HG02852 (cell line): ENCODE measurements at regions not wholly inside any gene's neighbourhood (a gene's known extent, or its start where the extent isn't known, plus 50 kb on each side); places are given as distances from the start of the nearest gene placed in this dataset.
"Not testable (repeated sequence)": the region's sequence is repeated elsewhere in the genome, so short reads cannot be mapped to it uniquely, and the experiment has no call there.

Experiments
- ATAC-seq: cut with Tn5 transposase; IDR thresholded peaks from one replicate; pipeline ENCODE4 v1.9.1; 2021; ENCODE audit warnings: mild to moderate bottlenecking, moderate library complexity; ENCODE audit not compliant: unreplicated experiment

DNA sequence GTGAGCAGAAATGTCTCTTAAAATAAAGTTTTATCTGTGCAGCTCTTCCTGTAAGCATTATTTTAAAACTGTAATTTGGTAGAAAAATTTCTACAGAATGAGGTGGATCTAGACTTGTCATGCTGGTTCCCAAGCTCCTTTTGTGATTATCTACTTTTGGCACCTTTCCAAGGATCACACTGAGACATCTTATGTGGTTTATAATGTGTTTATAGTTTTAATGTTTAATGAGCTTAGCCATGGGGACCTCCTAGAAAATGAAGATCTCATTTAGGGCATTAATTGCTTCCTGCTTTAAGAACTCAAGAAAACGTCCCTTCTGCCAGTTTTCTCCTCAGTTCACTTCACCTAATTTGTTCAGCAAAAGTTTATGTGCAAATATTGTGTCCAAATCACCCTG is 468.4 kb downstream of the SUCLG1 start:
- ATAC-seq: no peak

DNA sequence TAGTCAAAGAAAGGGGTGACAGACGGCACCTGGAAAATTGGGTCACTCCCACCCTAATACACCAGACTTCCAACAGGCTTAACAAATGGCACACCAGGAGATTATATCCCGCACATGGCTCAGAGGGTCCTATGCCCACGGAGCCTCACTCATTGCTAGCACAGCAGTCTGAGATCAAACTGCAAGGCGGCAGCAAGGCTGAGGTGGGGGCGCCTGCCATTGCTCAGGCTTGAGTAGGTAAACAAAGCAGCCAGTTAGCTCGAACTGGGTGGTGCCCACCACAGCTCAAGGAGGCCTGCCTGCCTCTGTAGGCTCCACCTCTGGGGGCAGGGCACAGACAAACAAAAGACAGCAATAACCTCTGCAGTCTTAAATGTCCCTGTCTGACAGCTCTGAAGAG is 482.5 kb downstream of the SUCLG1 start:
- ATAC-seq: not testable (repeated sequence)

DNA sequence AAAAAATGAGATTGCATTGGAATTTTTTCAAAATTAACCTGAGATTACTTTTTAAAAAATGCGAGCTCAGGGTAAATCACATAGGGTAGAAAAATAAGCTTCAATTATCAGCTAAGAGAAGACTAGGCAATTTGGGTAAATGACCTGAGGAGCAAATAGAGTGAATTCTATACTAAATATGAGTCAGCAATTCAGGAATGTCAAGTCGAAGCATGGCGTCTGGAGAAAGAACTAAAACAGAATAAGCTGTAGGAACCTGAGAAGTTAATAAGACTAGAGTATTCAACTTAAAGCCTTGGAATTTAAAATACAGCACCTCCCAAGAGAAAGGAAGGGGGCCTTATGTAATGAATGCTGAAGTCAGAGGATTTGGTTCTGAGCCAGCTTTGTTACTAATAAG is 487.0 kb downstream of the SUCLG1 start:
- no peak for ATAC-seq

DNA sequence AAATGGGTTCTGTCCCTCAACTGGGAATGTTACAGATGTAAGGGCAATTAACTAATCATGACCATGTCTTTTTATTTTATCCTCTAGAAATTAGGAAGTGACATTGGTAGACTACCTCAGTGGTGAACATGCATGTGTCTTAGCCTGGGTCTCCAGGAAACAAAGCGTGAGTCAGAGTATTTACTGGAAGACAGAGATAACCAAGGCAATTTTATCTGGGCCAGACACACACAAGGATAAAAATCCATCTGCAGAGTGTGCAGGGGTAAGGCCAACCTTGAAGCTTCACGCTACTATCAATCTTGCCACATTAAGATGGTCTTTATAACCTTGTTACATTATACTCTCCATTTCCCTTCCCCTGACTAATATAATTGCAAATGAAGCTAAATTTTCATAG is 487.5 kb downstream of the SUCLG1 start:
- ATAC-seq: no peak

DNA sequence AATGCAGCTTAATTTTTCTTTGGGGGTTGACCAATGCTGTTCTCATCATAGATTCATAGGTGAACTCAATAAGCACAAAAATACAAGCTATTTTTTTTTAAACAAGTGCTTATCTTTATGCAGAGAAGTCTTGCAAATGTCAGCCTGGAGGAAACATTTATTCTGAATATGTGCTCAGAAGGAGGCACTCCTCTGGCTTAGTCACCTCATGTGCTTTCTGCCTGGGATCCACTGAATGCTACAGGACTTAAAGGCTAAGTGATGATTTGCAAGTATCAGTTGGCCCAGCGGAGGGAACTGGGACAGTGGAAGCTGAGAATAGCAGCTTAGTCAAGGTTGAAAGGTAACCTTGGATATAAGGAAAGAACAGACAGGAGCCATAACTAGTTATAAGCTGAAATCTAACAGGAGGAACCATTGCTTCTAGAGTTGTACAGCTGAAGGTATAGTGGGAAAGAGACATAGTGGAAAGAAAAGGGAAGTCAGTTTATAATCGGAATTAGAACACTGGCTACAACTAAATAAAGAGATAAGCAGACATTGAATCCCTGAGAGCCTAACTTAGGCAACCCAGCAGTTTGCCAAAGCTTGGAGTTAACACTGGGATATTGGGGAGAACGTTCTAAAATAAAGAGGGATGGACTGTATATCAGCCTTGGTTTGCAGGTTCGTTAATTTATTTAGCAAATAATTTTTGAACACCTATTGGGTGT is 488.7 kb downstream of the SUCLG1 start:
- no peak for ATAC-seq

DNA sequence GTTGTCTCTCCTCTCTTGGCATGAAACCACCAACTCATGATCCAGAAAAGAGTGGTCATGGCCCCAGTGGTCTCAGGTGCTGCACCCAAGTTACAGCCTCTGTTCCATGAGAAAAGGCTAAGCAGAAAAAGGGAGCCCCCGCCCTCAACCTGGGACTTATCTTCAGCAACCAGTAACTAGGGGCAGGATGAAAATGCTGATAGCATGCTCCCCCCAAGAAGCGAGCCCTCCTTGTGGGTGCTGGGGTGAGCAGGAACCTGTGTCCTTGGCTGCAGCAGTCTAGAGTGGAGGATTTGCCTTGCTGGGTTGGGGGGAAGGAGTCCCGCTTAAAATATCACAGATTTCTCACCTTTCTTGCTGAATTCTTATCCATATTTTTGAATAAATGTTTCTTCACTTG is 490.0 kb downstream of the SUCLG1 start:
- no peak for ATAC-seq

DNA sequence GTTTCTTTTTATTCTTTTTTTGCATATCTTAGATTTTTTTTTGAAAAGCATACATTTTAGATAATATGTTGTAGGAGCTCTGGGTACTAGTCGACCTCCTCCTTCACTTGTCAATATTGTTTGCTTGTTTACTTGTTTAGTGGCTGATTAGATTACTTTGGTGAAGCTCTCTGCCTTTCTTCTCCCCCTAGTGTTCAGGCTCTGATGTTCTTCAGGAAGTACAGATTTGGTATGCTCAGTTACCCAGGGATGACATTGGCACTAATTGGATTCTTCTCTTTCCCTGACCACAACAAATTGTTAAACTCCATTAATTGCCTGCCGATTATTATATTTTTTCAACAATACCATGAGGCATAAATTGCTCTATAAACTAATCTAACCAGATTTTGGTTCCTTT is 491.2 kb downstream of the SUCLG1 start:
- no peak for ATAC-seq

DNA sequence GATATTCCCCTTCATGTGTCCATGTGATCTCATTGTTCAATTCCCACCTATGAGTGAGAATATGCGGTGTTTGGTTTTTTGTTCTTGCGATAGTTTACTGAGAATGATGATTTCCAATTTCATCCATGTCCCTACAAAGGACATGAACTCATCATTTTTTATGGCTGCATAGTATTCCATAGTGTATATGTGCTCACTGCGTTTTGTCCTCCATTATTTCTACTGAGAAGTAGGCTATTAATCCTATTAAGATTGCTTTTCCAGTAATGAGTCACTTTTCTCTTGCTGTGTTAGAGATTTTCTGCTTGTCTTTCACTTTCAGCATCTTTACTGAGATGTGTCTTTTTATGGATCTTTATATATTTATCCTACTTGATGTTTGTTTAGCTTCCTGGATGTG is 492.1 kb downstream of the SUCLG1 start:
- ATAC-seq: not testable (repeated sequence)

DNA sequence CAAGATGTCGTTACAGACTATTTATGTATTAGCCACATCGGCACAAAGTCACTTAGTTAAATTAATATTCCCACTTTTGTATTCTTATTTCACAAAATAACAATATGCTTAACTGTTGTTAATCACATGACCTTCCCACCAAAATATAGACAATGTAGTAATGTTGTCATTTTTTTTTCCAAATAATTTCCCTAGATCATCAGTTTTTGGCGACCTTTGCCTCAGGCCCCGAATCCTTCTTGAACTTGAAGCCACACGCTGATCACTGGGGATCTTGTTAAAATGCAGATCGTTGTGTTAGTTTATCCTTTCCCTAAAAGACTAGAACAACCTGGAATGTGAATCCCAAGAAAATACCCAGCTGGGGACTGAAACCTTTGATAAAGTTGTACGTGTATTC is 497.6 kb downstream of the SUCLG1 start:
- no peak for ATAC-seq

DNA sequence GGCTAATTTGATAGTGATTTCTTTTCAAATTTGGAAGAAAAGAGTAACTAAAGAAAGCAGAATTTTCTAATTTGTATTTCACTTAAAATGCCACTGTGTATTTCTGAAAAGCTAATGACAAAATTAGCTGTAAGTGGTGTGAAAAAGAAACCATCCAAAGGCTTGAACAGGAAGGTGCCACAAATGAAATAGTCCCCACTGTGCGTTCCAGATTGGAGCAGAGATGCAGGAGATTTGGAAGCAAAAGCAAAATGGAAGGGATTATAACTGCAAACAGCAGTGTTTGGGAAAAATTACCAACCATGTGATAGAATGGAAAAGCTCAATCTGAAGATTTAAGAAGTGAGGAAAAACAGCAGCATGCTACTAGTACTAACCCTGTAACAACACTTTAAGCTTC is 498.7 kb downstream of the SUCLG1 start:
- no peak for ATAC-seq

DNA sequence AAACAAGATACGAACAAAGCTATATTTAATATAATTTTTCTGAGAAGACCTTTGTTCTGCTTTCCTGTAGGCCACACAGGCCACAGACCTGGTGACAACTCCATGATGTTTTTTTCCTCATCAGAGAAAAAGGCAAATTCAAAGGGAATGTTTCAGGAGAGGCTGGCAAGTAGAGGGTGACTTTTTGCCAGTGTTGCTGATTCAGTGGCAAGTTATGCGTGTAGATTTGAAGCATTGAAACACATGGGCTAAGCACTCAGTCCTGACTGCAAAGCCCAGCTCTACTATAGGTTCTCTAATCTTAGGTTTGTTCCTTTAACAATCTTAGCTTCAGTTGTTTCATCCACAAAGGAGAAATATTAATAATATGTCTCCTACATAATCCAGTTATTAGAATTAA is 499.8 kb downstream of the SUCLG1 start:
- ATAC-seq: no peak

DNA sequence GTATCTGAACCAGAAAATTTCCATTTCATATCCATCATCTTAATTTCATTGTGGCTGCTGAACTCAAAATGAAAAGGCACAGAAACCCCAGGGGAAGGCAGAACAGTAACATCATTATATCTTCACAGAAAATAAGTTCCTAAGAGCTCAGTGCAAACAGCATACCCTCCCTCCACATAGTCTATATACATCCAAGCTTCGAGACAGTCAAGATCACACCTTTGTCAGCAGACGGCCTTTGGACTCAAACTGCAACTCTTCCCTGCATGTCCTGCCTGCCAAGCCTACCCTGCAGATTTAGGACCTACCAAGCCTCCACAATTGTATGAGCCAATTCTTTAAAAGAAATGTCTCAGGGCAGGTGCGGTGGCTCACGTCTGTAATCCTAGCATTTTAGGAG is 502.1 kb downstream of the SUCLG1 start:
- no peak for ATAC-seq

DNA sequence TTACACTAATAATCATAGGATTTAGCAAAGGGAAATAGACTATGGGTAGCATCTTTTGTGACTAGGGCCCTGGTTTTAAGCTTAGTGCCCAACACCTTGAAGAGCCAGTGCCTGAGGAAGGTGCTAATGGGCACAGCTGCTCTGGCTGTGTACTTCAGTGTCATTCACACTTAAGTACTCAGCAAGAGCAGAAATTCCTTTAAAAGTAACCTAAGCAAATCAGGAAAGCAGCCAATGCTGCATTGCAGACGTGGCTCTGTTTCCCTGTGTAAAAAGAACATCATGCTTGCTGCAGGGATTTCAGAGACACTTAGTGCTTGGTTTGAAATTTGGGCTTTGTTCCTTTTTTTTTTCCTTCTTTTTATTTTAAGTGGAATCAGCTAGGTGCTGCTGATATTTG is 505.4 kb downstream of the SUCLG1 start:
- no peak for ATAC-seq

DNA sequence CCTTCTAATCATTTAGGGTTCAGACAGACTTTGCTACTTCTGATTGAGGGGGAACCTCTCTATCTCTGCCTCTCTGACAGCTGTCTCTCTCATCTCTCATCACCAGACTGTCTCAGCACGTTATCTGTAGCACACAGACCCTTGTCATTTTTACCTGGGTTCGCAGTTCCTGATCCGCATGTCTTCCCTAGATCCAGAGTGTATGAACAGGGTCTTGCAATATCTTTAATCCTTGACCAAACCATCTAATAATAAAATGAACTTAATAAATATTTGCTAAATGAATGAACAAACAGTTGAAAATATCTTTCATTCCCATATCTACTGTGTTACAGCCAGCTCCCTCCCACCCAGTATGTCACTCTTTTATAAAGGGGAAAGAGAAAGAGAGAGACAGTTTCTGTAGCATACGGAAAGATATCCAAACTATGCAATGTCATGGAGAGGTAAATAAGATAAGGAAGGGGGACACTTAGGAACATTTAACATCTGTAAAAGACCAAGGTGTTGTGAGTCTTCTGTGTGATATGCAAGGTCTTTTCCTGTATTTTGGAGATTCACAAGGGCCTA is 507.6 kb downstream of the SUCLG1 start:
- ATAC-seq: no peak

DNA sequence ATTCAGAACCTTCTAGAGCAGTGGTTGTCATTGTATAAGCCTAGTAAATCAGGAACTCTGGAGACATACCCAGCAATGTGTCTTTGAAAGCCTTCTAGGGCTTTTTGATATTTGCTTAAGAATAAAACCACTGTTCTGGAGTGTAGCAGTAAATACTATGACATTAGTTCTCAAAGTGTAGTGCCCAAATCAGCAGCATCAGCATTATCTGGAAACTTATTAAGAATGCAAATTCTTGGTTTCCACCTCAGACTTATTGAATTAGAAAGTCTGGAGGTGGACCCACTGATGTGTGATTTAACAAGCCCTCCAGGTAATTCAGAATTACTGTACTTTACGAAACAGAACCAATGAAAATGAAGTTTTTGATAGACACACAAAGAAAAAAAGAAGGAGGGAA is 509.7 kb downstream of the SUCLG1 start:
- no peak for ATAC-seq

DNA sequence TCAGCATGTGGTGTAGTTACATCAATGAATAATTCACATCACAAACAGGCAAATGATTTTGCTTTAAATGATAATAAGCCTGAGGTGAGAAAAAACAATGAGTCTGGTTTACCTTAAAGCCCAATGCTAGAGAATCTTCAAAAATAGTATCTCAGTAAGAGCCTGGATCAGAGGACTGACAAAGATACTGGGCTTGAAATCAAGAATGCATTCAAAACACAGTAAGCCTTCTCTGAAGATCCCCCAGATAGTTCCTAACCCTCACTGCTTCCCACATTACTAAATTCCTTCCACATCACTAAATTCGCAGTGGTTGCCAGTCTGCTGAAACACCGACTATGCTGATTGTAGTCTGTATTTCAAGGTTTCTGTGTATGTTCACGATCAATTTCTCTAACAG is 514.9 kb downstream of the SUCLG1 start:
- ATAC-seq: no peak

DNA sequence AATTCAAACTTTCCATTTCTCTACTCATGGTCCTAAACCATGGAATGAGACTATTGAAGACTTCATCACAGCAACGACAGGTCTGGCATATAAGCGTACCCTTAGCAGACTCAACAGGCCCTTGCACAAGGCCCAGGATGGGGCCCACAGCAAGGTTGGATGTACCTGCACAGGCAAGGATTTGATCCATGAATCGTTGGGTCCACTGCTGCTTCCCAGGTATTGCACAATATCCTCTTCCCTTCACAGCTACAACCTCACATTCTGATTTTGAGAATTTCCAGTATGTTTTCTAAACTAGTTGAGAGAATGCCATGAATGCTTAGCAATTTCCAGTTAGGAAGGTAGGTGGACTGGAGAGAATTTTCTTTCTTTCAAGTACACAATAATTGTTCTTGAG is 515.8 kb downstream of the SUCLG1 start:
- ATAC-seq: no peak

DNA sequence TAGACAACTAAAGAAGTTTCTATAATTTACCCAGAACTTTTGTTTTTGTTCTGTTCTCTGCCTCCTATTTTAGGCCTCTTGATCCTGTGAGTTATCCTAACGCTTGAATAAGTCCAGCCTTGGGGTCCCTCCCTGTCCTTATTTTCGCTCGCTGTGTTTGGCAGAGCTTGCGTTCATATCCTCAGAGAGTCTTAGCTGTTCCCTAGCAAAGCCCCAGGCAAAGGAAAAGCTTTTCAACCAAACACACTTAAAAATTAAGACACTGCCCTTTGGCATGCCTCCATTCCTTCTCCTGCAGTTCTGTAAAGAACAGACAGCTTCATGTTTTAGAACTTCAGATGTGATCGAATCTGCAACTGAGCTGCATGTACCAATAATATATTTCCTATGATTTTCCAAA is 517.2 kb downstream of the SUCLG1 start:
- no peak for ATAC-seq

DNA sequence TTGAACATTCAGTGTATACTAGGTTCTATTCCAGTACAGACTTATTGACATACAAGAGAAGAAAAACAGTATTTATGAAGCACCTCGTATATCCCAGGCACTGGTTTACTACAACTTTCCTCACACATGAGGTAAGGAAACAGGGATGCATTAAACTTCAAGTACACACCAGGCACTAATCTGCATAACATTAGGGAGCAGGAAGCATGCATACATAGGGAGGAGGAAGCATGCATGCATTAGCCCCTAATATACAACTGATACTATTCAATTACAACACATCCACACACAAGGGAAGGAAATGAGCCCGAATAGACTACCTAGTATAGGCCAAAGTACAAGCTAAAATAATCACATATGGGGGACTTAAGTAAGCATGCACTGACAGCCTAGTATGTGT is 525.3 kb downstream of the SUCLG1 start:
- no peak for ATAC-seq

DNA sequence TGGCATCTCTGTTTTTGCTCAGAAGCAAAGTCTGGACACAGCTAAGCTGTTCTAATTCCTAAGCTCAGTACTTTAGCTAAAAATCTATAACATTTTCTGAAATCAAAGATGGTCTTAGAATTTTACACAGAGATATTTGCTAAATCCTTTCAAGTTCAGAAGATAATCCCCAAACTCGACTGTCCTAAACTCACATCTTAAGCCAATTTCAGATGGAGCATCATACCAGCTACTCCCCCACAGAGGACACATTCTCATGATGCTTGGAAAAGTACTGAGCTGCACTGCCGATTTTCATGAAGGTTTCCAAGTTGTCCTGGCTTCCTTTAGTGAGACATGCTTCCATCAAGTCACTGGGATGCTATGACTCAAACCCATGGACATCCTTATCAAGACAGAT is 535.5 kb downstream of the SUCLG1 start:
- ATAC-seq: no peak

DNA sequence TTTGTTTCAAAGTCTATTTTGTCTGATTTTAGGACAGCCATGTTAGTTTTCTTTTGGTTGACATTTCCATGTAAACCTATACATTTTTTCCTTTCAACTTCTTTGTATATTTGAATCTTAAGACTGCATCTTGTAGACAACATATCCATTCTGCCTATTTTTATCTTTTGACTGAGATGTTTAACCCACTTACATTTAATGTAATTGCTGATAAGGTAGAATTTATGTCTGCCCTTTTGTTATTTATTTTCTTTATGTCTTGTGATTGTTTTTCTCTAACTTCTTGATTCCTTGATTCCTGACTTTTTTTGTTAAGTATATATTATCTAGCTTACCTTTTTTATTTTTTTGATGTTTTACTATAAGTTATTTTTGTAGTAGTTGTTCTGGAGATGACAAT is 542.5 kb downstream of the SUCLG1 start:
- no peak for ATAC-seq

DNA sequence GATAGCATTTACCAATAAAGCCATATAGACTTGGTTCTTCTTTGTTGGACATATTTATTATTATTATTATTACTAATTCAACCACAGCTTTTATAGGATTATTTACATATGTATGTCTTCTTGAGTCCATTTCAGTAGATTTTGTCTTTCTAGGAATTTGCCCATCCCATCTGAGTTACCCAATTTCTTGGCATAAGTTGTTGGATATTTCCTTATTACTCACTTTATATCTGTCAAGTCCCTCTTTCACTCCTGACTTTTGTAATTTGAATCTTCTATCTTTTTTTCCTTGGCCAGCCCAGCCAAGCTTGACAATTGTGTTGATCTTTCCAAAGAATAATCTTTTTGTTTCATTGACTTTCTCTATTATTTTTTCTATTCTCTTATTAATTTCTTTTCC is 543.7 kb downstream of the SUCLG1 start:
- no peak for ATAC-seq

DNA sequence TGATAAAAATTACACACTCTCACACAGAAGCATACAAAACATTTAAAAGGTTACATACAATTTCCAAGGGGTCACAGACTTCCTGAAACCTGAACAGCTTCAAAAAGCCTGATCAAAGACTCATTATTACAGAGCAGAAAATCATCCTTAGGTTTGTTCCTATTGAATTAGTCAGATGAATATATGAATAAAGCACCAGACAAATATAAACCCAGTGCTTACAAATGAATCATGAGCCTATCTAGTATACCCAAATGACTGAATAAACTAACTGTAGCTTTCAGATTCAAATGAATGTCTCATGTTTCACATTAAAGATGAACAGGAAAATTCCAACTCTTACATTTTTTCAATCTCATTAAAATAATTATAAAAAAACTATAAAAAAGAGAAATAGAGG is 550.3 kb downstream of the SUCLG1 start:
- ATAC-seq: no peak
